ENCODE measurements at regions not wholly inside any gene's neighbourhood (a gene's known extent, or its start where the extent isn't known, plus 50 kb on each side); places are given as distances from the start of the nearest gene placed in this dataset.

- Histone ChIP-seq H3K27me3 (ENCODE audit: low read length) (no peaks in the 10 kb centered on the region), H2AFZ (ENCODE audit: low read depth, low read length, severe bottlenecking) (no peak overlapping the region), H3K4me2 (ENCODE audit: low read depth, low read length, poor library complexity, severe bottlenecking) (no peak overlapping the region), H3K79me2 (ENCODE audit: insufficient read depth, low read length) (no peaks in the 10 kb centered on the region), H3K9ac (ENCODE audit: low read length) (no peak overlapping the region), H4K20me1 (ENCODE audit: low read depth, low read length) (no peaks in the 10 kb centered on the region), H3K27ac (ENCODE audit: low read depth, low read length) (no peak overlapping the region), H3K9me3 (ENCODE audit: insufficient read depth, low read length) (peaks cover 3% of the 10 kb centered on the region; the same call in 1 of the 2 replicates), H3F3A (ENCODE audit: insufficient read depth) (no peaks in the 10 kb centered on the region), H3K36me3 (ENCODE audit: low read length) (no peaks in the 10 kb centered on the region), H3K9me2 (replicated peaks; ENCODE audit: insufficient read depth, low read length) (no peaks in the 10 kb centered on the region), H3K4me3 (ENCODE audit: insufficient read depth, low read length, poor library complexity, severe bottlenecking) (no peak overlapping the region)
- no peak for TF ChIP-seq CTCF (IDR thresholded peaks at IDR 0.05; ENCODE audit: insufficient read depth, low read length, poor library complexity, severe bottlenecking)
- no peak for TF ChIP-seq EZH2phosphoT487 (conservative IDR thresholded peaks at IDR 0.05; ENCODE audit: low read length)
Observed at GRCh38 chr9:88676644-88677043, 141.7 kb downstream of the NXNL2 start.

GRCh38 chr9:88678008-88678407 is 143.0 kb downstream of the NXNL2 start:
- no peak overlapping the region for H3K4me3 ChIP-seq (ENCODE audit: insufficient read depth, low read length, poor library complexity, severe bottlenecking)
- no peaks in the 10 kb centered on the region for H3K9me2 ChIP-seq (replicated peaks; ENCODE audit: insufficient read depth, low read length)
- H2AFZ ChIP-seq (ENCODE audit: low read depth, low read length, severe bottlenecking), result no peak overlapping the region
- H3K9ac ChIP-seq (ENCODE audit: low read length), result no peak overlapping the region
- H4K20me1 ChIP-seq (ENCODE audit: low read depth, low read length), result no peaks in the 10 kb centered on the region
- no peak overlapping the region for H3K27ac ChIP-seq (ENCODE audit: low read depth, low read length)
- TF ChIP-seq CTCF (IDR thresholded peaks at IDR 0.05; ENCODE audit: insufficient read depth, low read length, poor library complexity, severe bottlenecking) (no peak), EZH2phosphoT487 (conservative IDR thresholded peaks at IDR 0.05; ENCODE audit: low read length) (no peak)
- H3K79me2 ChIP-seq (ENCODE audit: insufficient read depth, low read length), result no peaks in the 10 kb centered on the region
- no peaks in the 10 kb centered on the region for H3K27me3 ChIP-seq (ENCODE audit: low read length)
- no peak overlapping the region for H3K4me2 ChIP-seq (ENCODE audit: low read depth, low read length, poor library complexity, severe bottlenecking)
- no peaks in the 10 kb centered on the region for H3K9me3 ChIP-seq (ENCODE audit: insufficient read depth, low read length)
- H3F3A ChIP-seq (ENCODE audit: insufficient read depth), result no peaks in the 10 kb centered on the region
- no peaks in the 10 kb centered on the region for H3K36me3 ChIP-seq (ENCODE audit: low read length)

GRCh38 chr9:88678431-88678830 is 143.5 kb downstream of the NXNL2 start:
- Histone ChIP-seq H2AFZ (ENCODE audit: low read depth, low read length, severe bottlenecking) (no peak overlapping the region), H3K36me3 (ENCODE audit: low read length) (no peaks in the 10 kb centered on the region), H3K9me2 (replicated peaks; ENCODE audit: insufficient read depth, low read length) (no peaks in the 10 kb centered on the region), H3K27me3 (ENCODE audit: low read length) (no peaks in the 10 kb centered on the region), H3K27ac (ENCODE audit: low read depth, low read length) (no peak overlapping the region), H3K9ac (ENCODE audit: low read length) (no peak overlapping the region), H3K9me3 (ENCODE audit: insufficient read depth, low read length) (no peaks in the 10 kb centered on the region), H4K20me1 (ENCODE audit: low read depth, low read length) (no peaks in the 10 kb centered on the region), H3F3A (ENCODE audit: insufficient read depth) (no peaks in the 10 kb centered on the region), H3K79me2 (ENCODE audit: insufficient read depth, low read length) (no peaks in the 10 kb centered on the region), H3K4me2 (ENCODE audit: low read depth, low read length, poor library complexity, severe bottlenecking) (no peak overlapping the region), H3K4me3 (ENCODE audit: insufficient read depth, low read length, poor library complexity, severe bottlenecking) (no peak overlapping the region)
- TF ChIP-seq EZH2phosphoT487 (conservative IDR thresholded peaks at IDR 0.05; ENCODE audit: low read length), result no peak
- no peak for TF ChIP-seq CTCF (IDR thresholded peaks at IDR 0.05; ENCODE audit: insufficient read depth, low read length, poor library complexity, severe bottlenecking)

All from SU-DHL-6 (cell line).